GM13977 (cell line): ENCODE measurements at regions not wholly inside any gene's neighbourhood (a gene's known extent, or its start where the extent isn't known, plus 50 kb on each side); places are given as distances from the start of the nearest gene placed in this dataset.

ENCODE experiments used
- DNase-seq: peaks from one replicate; pipeline ENCODE4 v3.0.0; 2012; ENCODE audit warnings: low spot score
- in situ Hi-C: fragments of 300-500 bp; cut with MboI; formaldehyde crosslinking; loops from one replicate; pipeline ENCODE4 v1.12.0; 2022; ENCODE audit warnings: low sequenced_read_pairs, low pct_unique_long_range_greater_than_20kb, mixed read lengths, inconsistent platforms; ENCODE audit not compliant: unreplicated experiment
- TF ChIP-seq, protein P1 (sequence below): IDR thresholded peaks from 2 replicates; pipeline ENCODE4 v1.5.1; 2012; ENCODE audit warnings: mild to moderate bottlenecking, control low read depth; ENCODE audit not compliant: insufficient read depth; ENCODE audit errors: extremely low read depth, missing control alignments

DNA sequence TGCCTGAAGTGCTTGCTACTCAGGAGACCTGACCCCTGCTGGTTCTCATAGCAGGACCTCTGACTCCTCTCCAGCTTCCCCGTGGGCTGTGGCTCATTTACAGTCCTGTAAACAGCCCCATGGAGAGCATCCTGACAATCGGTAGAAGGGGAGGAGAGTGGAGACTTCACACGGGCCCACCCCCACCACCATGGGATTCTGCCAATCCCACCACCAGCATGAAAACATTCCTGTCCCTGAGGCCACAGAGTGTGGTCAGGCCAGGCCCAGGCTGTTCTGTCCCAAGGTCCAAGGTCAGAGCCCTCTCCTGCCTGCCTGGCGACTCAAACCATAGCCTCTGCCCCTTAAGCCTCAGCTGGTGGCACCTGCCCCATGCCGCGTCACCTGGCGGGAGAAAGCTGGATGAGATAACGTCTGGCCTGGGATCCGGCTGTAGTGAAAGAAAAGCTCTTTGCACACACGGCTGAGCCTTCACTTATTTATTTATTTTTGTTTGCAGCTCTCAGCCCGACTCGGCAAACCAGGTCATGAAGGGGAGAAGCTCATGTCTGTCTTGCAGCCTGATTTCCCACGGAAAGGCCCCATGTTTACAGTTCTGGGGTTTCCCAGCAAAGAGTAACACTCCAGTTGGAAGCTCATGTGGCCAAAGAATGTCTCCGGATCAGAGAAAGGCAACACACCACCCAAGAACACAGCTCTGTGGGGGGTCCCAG is 293.6 kb upstream of the ZMIZ1 start:
- no peak for DNase-seq
- TF ChIP-seq, protein P1, sequence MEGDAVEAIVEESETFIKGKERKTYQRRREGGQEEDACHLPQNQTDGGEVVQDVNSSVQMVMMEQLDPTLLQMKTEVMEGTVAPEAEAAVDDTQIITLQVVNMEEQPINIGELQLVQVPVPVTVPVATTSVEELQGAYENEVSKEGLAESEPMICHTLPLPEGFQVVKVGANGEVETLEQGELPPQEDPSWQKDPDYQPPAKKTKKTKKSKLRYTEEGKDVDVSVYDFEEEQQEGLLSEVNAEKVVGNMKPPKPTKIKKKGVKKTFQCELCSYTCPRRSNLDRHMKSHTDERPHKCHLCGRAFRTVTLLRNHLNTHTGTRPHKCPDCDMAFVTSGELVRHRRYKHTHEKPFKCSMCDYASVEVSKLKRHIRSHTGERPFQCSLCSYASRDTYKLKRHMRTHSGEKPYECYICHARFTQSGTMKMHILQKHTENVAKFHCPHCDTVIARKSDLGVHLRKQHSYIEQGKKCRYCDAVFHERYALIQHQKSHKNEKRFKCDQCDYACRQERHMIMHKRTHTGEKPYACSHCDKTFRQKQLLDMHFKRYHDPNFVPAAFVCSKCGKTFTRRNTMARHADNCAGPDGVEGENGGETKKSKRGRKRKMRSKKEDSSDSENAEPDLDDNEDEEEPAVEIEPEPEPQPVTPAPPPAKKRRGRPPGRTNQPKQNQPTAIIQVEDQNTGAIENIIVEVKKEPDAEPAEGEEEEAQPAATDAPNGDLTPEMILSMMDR: no peak
- in situ Hi-C loops: no loop called here

DNA sequence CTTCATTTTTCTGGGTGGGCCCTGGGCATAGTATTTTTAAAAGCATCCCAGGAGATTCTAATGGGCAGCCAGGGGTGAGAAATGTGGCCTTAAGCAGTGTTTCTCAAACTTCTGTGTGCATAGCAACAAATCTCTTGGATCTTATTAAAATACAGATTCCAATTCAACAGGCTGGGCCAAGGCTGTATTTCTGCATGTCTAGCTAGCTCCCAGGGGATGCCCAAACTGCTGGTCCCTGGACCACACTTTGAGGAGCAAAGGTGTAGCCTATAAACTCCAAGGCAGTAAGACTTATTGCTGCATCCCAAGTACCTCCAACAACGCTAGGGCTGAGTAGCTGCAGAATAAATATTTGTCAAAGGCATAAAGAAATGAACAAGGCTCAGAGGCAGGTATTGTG is 292.9 kb upstream of the ZMIZ1 start:
- TF ChIP-seq, protein P1: no peak
- in situ Hi-C loops: no loop called here
- no peak for DNase-seq

DNA sequence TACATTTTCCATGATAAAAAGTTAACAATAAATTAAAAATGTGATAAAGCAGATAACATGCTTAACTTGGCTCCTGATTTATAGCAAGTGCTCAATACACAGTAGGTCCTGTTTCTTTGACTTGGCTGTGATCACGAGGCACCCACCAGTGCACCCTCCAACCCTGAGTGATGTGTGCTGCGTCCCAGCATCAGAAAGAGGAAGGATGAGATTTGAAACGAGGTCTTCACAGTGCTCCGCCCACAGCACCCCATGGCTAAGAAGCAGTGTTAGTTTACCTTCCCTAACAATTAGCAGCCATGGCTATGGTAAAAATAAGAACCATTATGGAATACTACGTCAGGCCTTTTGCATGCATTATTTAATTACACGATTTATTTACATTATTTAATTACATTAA is 292.0 kb upstream of the ZMIZ1 start:
- in situ Hi-C loops: no loop called here
- DNase-seq: no peak
- TF ChIP-seq, protein P1: no peak

DNA sequence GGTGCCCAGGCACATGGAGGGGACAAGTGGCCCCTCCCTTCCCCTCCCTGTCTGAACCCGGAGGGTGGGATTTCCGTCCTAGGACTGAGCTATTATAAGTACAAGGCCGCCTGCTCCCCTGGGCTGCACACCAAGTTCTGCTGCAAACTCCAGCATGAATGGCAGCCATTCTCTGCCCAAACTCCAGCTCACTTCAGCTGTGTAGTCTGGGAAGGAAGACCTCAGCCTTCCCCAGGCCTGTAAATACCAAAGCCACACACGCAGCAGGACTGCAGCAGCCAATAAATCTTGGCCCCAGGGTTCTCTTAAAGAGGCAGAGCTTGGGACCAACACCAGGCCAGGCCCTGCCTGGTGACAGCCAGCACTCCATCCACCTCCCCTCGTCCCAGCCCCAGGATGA is 291.3 kb upstream of the ZMIZ1 start:
- in situ Hi-C loops: no loop called here
- TF ChIP-seq, protein P1: no peak
- DNase-seq: no peak

DNA sequence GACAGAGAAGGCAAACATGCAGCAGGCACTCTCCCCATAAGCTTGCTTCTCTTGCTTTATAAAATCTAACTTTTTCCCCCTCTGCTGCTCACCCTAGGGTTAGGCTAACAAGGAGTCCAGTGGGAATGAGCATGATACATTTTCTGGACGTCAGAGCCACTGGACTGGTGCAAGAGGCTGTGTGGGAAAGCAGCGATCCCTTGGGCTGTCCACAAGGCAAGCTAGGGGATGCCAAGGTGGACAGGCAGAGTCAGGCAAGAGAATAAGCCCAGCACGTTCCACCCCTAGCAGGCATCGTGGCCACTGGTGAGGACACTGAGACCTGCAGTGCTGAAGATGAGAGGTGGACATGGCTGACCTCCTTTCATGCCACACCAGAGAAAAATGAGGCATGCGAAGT is 290.9 kb upstream of the ZMIZ1 start:
- TF ChIP-seq, protein P1: no peak
- in situ Hi-C loops: no loop called here
- no peak for DNase-seq

DNA sequence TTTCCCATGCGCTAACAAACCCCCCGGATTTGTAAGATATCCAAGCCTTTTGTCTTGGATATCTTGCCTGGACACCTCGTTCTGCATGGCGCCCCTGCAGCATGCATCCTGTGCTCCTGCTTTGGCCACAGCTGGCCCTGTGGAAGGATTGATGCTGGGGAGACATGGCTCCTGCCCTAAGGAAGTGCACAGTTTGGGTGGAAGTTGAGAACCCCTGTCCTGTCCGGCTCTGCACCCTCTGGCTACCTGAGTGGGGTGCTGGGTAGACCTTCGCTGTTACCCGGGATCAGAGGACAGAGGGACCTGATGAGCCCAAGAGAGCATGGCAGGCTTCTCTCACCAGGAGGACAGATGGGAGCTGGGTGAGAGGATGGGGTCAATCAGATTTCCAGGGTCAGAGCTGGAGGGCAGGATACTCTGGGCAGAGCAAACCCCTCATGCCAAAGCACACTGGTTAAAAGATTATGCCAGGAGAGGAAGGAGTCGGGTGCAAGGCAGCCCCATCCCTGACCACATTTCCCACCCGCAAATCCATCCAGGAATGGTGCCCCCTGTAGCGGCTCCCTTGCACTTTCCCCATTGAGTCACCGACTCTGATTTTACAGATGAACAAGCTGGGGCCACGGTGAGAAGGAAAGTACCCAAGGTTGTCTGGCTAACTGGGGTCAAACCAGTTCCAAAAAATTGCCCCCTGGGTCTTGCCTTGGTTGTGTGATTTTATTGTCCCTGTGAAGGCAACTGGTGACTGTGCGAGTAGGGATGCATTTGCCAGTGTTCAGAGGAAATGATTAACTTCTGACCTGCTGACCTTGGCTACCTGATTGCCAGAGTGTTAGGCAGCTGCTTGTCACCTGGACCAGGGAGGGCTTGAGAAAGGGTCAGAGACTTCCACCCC is 290.1 kb upstream of the ZMIZ1 start:
- TF ChIP-seq, protein P1: no peak
- in situ Hi-C loops: no loop called here
- no peak for DNase-seq
